Gastroesophageal sphincter (tissue), 3 donors: ENCODE measurements at regions not wholly inside any gene's neighbourhood (a gene's known extent, or its start where the extent isn't known, plus 50 kb on each side); places are given as distances from the start of the nearest gene placed in this dataset.

Source experiments
- POLR2A ChIP-seq, 2 donors: fragments of 450-650 bp; IDR thresholded peaks; one replicate each; pipeline ENCODE4 v1.6.1; 2017; ENCODE audit warnings: antibody characterized with exemption in 2 of 2, mild to moderate bottlenecking in 2 of 2, moderate library complexity in 1 of 2
- TF ChIP-seq, protein P1 (sequence below), 4 experiments: fragments of 200-600 bp in 2 of 4; fragments of 450-650 bp in 2 of 4; sonication (generic) in 1 of 4; IDR thresholded peaks; one replicate each; pipeline ENCODE4 v1.5.1; 2017 to 2019; ENCODE audit warnings: antibody characterized with exemption in 4 of 4, mild to moderate bottlenecking in 2 of 4, moderate library complexity in 2 of 4

GRCh38 chr16:85370543-85370880 lies 242.6 kb upstream of the GSE1 start:
- TF ChIP-seq, protein P1, sequence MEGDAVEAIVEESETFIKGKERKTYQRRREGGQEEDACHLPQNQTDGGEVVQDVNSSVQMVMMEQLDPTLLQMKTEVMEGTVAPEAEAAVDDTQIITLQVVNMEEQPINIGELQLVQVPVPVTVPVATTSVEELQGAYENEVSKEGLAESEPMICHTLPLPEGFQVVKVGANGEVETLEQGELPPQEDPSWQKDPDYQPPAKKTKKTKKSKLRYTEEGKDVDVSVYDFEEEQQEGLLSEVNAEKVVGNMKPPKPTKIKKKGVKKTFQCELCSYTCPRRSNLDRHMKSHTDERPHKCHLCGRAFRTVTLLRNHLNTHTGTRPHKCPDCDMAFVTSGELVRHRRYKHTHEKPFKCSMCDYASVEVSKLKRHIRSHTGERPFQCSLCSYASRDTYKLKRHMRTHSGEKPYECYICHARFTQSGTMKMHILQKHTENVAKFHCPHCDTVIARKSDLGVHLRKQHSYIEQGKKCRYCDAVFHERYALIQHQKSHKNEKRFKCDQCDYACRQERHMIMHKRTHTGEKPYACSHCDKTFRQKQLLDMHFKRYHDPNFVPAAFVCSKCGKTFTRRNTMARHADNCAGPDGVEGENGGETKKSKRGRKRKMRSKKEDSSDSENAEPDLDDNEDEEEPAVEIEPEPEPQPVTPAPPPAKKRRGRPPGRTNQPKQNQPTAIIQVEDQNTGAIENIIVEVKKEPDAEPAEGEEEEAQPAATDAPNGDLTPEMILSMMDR (IDR thresholded peaks at IDR 0.05) = no peak
- TF ChIP-seq POLR2A (IDR thresholded peaks at IDR 0.05) = no peak
